Caco-2 (cell line): ENCODE measurements at regions not wholly inside any gene's neighbourhood (a gene's known extent, or its start where the extent isn't known, plus 50 kb on each side); places are given as distances from the start of the nearest gene placed in this dataset.

Source experiments
- BruUV-seq: library from RNA; stranded (reverse); fragments of 400-500 nt; replicated peaks from 2 replicates; lab custom pipeline; 2021; lab: Mats Ljungman, UMichigan
- CTCF ChIA-PET: fragments of 300-600 bp; sonication (Branson Sonifier 250); formaldehyde crosslinking; loops from one replicate; lab custom pipeline; 2022; ENCODE audit warnings: antibody characterized with exemption; lab: Charles Lee
- POLR2A ChIA-PET: fragments of 300-600 bp; sonication (Branson Sonifier 250); formaldehyde crosslinking; loops from one replicate; lab custom pipeline; 2022; ENCODE audit warnings: antibody characterized with exemption; lab: Charles Lee
- DNase-seq, 2 experiments: peaks; one replicate each; pipeline versions ENCODE4 v3.0.0 to v3.0.0-alpha.2; 2020 to 2022
- H3K27me3 ChIP-seq: replicated peaks from 2 replicates; pipeline ENCODE4 v1.6.0; 2011; ENCODE audit warnings: low read length; ENCODE audit not compliant: control insufficient read depth, insufficient read depth
- H3K36me3 ChIP-seq: 2 replicates; pipeline ENCODE4 v1.5.1; 2011; ENCODE audit warnings: low read length; ENCODE audit not compliant: control insufficient read depth, insufficient read depth
- H3K4me1 ChIP-seq: fragments of 250-450 bp; sonication (Bioruptor Pico); 2 replicates; pipeline ENCODE4 v1.5.1; 2020; ENCODE audit warnings: mild to moderate bottlenecking
- H3K4me3 ChIP-seq: 2 replicates; pipeline ENCODE4 v1.5.1; 2011; ENCODE audit warnings: low read depth, mild to moderate bottlenecking, control low read depth, low read length
- H3K9me3 ChIP-seq: fragments of 250-450 bp; sonication (Bioruptor Pico); 2 replicates; pipeline ENCODE4 v1.5.1; 2020; ENCODE audit warnings: mild to moderate bottlenecking, moderate library complexity
- H3K27ac Mint-ChIP-seq: one replicate; pipeline ENCODE4 v1.8.0; 2022; ENCODE audit warnings: mixed read lengths; ENCODE audit not compliant: unreplicated experiment
- H3K27me3 Mint-ChIP-seq: one replicate; pipeline ENCODE4 v1.8.0; 2022; ENCODE audit warnings: mixed read lengths; ENCODE audit not compliant: insufficient read depth, unreplicated experiment
- H3K36me3 Mint-ChIP-seq: one replicate; pipeline ENCODE4 v1.8.0; 2022; ENCODE audit warnings: mild to moderate bottlenecking, mixed read lengths; ENCODE audit not compliant: insufficient read depth, unreplicated experiment
- H3K4me1 Mint-ChIP-seq: one replicate; pipeline ENCODE4 v1.8.0; 2022; ENCODE audit warnings: low read depth, mixed read lengths; ENCODE audit not compliant: unreplicated experiment
- H3K4me3 Mint-ChIP-seq: one replicate; pipeline ENCODE4 v1.8.0; 2022; ENCODE audit warnings: mild to moderate bottlenecking, moderate library complexity, mixed read lengths; ENCODE audit not compliant: unreplicated experiment
- H3K9me3 Mint-ChIP-seq: one replicate; pipeline ENCODE4 v1.8.0; 2022; ENCODE audit warnings: mixed read lengths; ENCODE audit not compliant: unreplicated experiment
- CTCF ChIP-seq, 2 experiments: fragments of 200-600 bp in 1 of 2; IDR thresholded peaks; 1 replicate in 1 of 2; 2 replicates in 1 of 2; pipeline versions ENCODE4 v1.5.1 to v1.8.0; 2011 to 2022; ENCODE audit warnings: antibody characterized with exemption in 1 of 2, control low read depth in 1 of 2, inconsistent platforms in 1 of 2, low read depth in 1 of 2, low read length in 1 of 2, mild to moderate bottlenecking in 1 of 2, moderate library complexity in 1 of 2; ENCODE audit not compliant: insufficient read depth in 1 of 2, severe bottlenecking in 1 of 2, unreplicated experiment in 1 of 2
- intact Hi-C: fragments of 100-400 bp; cut with micrococcal nuclease; formaldehyde crosslinking; loops from one replicate; pipeline ENCODE4 v1.10.0; 2022; ENCODE audit not compliant: unreplicated experiment

DNA sequence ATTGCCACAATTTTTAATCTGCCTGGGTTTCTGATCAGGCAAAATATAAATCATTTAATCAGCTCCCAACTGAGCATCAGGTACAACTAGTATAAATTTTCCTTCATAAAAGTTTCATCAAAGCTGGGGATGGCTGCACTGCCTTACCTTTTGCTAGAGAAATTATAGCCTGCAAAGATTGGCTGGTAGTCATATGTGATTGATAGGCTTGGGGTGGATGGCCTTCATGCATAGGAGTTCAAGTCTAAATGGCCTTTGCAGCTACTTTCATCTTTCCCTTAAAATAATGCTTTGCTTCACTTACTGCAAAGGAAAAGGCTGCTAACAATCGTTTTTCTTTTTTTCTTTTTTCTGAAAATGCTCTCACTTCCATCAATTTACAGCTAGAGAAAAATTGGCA is 739.7 kb downstream of the CENPC start:
- H3K36me3 ChIP-seq, result no peaks in the 10 kb centered on the region
- intact Hi-C loops, result no loop called here
- no peak overlapping the region for H3K4me3 Mint-ChIP-seq
- no peaks in the 10 kb centered on the region for H3K4me1 ChIP-seq
- DNase-seq, result no peak
- no peaks in the 10 kb centered on the region for H3K9me3 Mint-ChIP-seq
- CTCF ChIA-PET, result no interaction called here
- no peaks in the 10 kb centered on the region for H3K27me3 ChIP-seq
- no peaks in the 10 kb centered on the region for H3K36me3 Mint-ChIP-seq
- POLR2A ChIA-PET, result no interaction called here
- no peak overlapping the region for H3K27ac Mint-ChIP-seq
- H3K4me3 ChIP-seq, result no peak overlapping the region
- TF ChIP-seq CTCF (IDR thresholded peaks at IDR 0.05; ENCODE audit: insufficient read depth in 1 of 2, low read depth in 1 of 2, low read length in 1 of 2, severe bottlenecking in 1 of 2, unreplicated experiment in 1 of 2), result no peak
- H3K9me3 ChIP-seq, result no peaks in the 10 kb centered on the region
- BruUV-seq, result no TSS peak
- no peaks in the 10 kb centered on the region for H3K27me3 Mint-ChIP-seq
- H3K4me1 Mint-ChIP-seq, result no peaks in the 10 kb centered on the region

- Mint-ChIP-seq H3K27ac (no peak overlapping the region), H3K36me3 (no peaks in the 10 kb centered on the region), H3K4me3 (no peak overlapping the region), H3K4me1 (no peaks in the 10 kb centered on the region), H3K27me3 (no peaks in the 10 kb centered on the region), H3K9me3 (no peaks in the 10 kb centered on the region)
- no peaks in the 10 kb centered on the region for H3K4me1 ChIP-seq
- no peak for DNase-seq
- CTCF ChIA-PET, result no interaction called here
- TF ChIP-seq CTCF (IDR thresholded peaks at IDR 0.05; ENCODE audit: insufficient read depth in 1 of 2, low read depth in 1 of 2, low read length in 1 of 2, severe bottlenecking in 1 of 2, unreplicated experiment in 1 of 2), result no peak
- H3K27me3 ChIP-seq, result no peaks in the 10 kb centered on the region
- no peaks in the 10 kb centered on the region for H3K36me3 ChIP-seq
- BruUV-seq, result no TSS peak
- POLR2A ChIA-PET, result no interaction called here
- intact Hi-C loops, result no loop called here
- no peaks in the 10 kb centered on the region for H3K9me3 ChIP-seq
- H3K4me3 ChIP-seq, result no peak overlapping the region
These were observed 740.3 kb downstream of the CENPC start for GRCh38 chr4:66804979-66805378.

- POLR2A ChIA-PET, result no interaction called here
- no peak for DNase-seq
- no peak for TF ChIP-seq CTCF (IDR thresholded peaks at IDR 0.05; ENCODE audit: insufficient read depth in 1 of 2, low read depth in 1 of 2, low read length in 1 of 2, severe bottlenecking in 1 of 2, unreplicated experiment in 1 of 2)
- Mint-ChIP-seq H3K27ac (no peak overlapping the region), H3K36me3 (no peaks in the 10 kb centered on the region), H3K4me1 (no peaks in the 10 kb centered on the region), H3K9me3 (no peaks in the 10 kb centered on the region), H3K4me3 (no peak overlapping the region), H3K27me3 (no peaks in the 10 kb centered on the region)
- Histone ChIP-seq H3K4me3 (no peak overlapping the region), H3K27me3 (no peaks in the 10 kb centered on the region), H3K9me3 (no peaks in the 10 kb centered on the region), H3K36me3 (no peaks in the 10 kb centered on the region), H3K4me1 (no peaks in the 10 kb centered on the region)
- intact Hi-C loops, result no loop called here
- CTCF ChIA-PET, result no interaction called here
- BruUV-seq, result no TSS peak
These were observed 747.7 kb downstream of the CENPC start for GRCh38 chr4:66797608-66798007.
